Hepatocyte (in vitro differentiated cells): ENCODE measurements at regions not wholly inside any gene's neighbourhood (a gene's known extent, or its start where the extent isn't known, plus 50 kb on each side); places are given as distances from the start of the nearest gene placed in this dataset.

ENCODE experiments used
- DNase-seq: peaks from one replicate; pipeline ENCODE4 v3.0.0-alpha.2; 2016; ENCODE audit warnings: low spot score
- H2AFZ ChIP-seq: fragments of 200-600 bp; sonication (generic); 2 replicates; pipeline ENCODE4 v1.6.0; 2016; ENCODE audit warnings: antibody characterized with exemption, mild to moderate bottlenecking
- H3K27ac ChIP-seq: fragments of 200-600 bp; sonication (generic); 2 replicates; pipeline ENCODE4 v1.5.1; 2016; ENCODE audit warnings: mild to moderate bottlenecking
- H3K27me3 ChIP-seq: fragments of 200-600 bp; sonication (generic); 2 replicates; pipeline ENCODE4 v1.6.1; 2016
- H3K36me3 ChIP-seq: fragments of 200-600 bp; sonication (generic); replicated peaks from 2 replicates; pipeline ENCODE4 v1.5.1; 2016; ENCODE audit warnings: low read depth; ENCODE audit not compliant: insufficient read depth
- H3K4me1 ChIP-seq: fragments of 200-600 bp; sonication (generic); 2 replicates; pipeline ENCODE4 v1.5.1; 2016; ENCODE audit warnings: mild to moderate bottlenecking, moderate library complexity; ENCODE audit not compliant: insufficient read depth
- H3K4me2 ChIP-seq: fragments of 200-600 bp; sonication (generic); 2 replicates; pipeline ENCODE4 v1.6.0; 2016
- H3K4me3 ChIP-seq: fragments of 200-600 bp; sonication (generic); 2 replicates; pipeline ENCODE4 v1.5.1; 2016; ENCODE audit warnings: mild to moderate bottlenecking
- H3K79me2 ChIP-seq: fragments of 200-600 bp; sonication (generic); 2 replicates; pipeline ENCODE4 v1.6.0; 2017; ENCODE audit warnings: mild to moderate bottlenecking
- H3K9me2 ChIP-seq: fragments of 200-600 bp; sonication (generic); replicated peaks from 2 replicates; pipeline ENCODE4 v1.6.0; 2017; ENCODE audit warnings: mild to moderate bottlenecking; ENCODE audit not compliant: insufficient read depth
- H3K9me3 ChIP-seq: fragments of 200-600 bp; sonication (generic); 2 replicates; pipeline ENCODE4 v1.5.1; 2016; ENCODE audit warnings: low read depth, mild to moderate bottlenecking
- H4K20me1 ChIP-seq: fragments of 200-600 bp; sonication (generic); 2 replicates; pipeline ENCODE4 v1.6.0; 2016; ENCODE audit warnings: mild to moderate bottlenecking; ENCODE audit not compliant: insufficient read depth, poor library complexity, severe bottlenecking
- EZH2 ChIP-seq: fragments of 200-600 bp; sonication (generic); IDR thresholded peaks from 2 replicates; pipeline ENCODE4 v1.6.1; 2016; ENCODE audit warnings: antibody characterized with exemption, mild to moderate bottlenecking, borderline replicate concordance
- EZH2phosphoT487 ChIP-seq: fragments of 200-600 bp; sonication (generic); IDR thresholded peaks from one replicate; pipeline ENCODE4 v1.6.1; 2018; ENCODE audit warnings: antibody characterized with exemption, mild to moderate bottlenecking, low read depth, moderate library complexity; ENCODE audit not compliant: unreplicated experiment, severe bottlenecking
- WGBS: methylation state at CpG from one replicate; pipeline ENCODE4 v1.1.6; 2016; ENCODE audit warnings: low lambda C conversion rate; ENCODE audit errors: missing lambda C conversion rate; 5-methylcytosine and 5-hydroxymethylcytosine counted together
- TF ChIP-seq, protein P1 (sequence below): fragments of 200-600 bp; sonication (generic); IDR thresholded peaks from 2 replicates; pipeline ENCODE4 v1.5.1; 2016; ENCODE audit warnings: antibody characterized with exemption, mild to moderate bottlenecking; ENCODE audit not compliant: poor library complexity

DNA sequence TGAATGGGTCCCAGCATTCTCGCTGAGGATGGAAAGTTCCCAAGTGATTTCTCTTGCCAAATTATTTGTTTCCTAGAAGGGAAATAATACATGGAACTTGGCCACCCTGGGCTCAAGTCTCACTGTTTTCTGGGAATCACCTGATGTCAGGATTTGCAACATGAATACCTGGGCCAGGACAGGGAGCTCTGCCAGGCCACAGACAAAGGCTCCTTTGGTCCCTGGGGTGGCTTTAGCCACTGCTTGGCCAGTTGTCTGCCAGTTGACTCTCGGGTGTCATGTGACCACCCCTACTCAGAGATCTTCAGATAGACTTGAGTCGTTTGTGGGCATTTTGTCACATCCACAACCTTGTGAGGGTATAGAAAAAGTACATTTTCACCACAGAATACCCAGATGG is 258.0 kb upstream of the HABP2 start:
- peaks cover 3% of the 10 kb centered on the region for H3K4me1 ChIP-seq
- H3K9me2 ChIP-seq = no peaks in the 10 kb centered on the region
- no peaks in the 10 kb centered on the region for H4K20me1 ChIP-seq
- H3K27ac ChIP-seq = no peak overlapping the region
- no peak overlapping the region for H3K4me3 ChIP-seq
- TF ChIP-seq EZH2phosphoT487 = no peak
- no peak for TF ChIP-seq EZH2
- TF ChIP-seq, protein P1, sequence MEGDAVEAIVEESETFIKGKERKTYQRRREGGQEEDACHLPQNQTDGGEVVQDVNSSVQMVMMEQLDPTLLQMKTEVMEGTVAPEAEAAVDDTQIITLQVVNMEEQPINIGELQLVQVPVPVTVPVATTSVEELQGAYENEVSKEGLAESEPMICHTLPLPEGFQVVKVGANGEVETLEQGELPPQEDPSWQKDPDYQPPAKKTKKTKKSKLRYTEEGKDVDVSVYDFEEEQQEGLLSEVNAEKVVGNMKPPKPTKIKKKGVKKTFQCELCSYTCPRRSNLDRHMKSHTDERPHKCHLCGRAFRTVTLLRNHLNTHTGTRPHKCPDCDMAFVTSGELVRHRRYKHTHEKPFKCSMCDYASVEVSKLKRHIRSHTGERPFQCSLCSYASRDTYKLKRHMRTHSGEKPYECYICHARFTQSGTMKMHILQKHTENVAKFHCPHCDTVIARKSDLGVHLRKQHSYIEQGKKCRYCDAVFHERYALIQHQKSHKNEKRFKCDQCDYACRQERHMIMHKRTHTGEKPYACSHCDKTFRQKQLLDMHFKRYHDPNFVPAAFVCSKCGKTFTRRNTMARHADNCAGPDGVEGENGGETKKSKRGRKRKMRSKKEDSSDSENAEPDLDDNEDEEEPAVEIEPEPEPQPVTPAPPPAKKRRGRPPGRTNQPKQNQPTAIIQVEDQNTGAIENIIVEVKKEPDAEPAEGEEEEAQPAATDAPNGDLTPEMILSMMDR = no peak
- H3K4me2 ChIP-seq = no peak overlapping the region
- H3K79me2 ChIP-seq = no peaks in the 10 kb centered on the region
- no peak for DNase-seq
- H3K36me3 ChIP-seq = no peaks in the 10 kb centered on the region
- no peak overlapping the region for H2AFZ ChIP-seq
- WGBS = 86% methylated on average over 3 of the region's 3 CpGs
- no peaks in the 10 kb centered on the region for H3K9me3 ChIP-seq
- no peaks in the 10 kb centered on the region for H3K27me3 ChIP-seq

DNA sequence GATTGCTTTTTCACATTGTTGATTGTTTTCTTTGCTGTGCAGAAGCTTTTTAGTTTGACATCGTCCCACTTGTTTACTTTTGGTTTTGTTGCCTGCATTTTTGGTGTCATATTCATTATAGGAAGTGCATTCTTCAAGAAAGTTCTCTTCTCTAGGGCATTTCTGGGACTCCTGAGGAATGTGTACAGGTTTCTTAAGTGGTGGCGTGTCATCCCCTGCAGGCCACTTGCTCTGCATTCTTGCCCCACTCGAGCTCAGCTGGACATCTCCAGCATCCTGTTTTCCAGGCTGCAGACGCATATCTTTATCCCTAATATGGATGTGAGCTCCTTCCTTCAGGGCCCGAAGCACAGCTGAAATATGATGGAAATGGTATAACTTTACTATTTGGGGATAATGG is 255.6 kb upstream of the HABP2 start:
- Histone ChIP-seq H3K36me3 (no peaks in the 10 kb centered on the region), H3K4me2 (no peak overlapping the region), H3K4me3 (no peak overlapping the region)

DNA sequence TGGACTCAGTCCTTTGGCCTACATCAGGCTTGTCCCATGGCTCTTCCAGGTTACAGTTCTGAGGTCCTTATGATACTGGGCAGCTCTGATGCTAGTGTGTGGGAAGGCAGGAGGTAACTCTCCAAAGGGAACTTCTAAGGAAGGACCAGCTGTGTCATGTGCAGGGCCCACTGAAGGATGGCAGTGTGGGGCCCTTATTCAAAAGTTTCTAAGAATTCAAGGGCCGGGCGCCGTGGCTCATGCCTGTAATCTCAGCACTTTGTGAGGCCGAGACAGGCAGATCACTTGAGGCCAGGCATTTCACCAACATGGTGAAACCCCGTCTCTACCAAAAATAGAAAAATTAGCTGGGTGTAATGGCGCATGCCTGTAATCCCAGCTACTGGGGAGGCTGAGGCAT is 254.2 kb upstream of the HABP2 start:
- Histone ChIP-seq H3K27me3 (no peaks in the 10 kb centered on the region), H3K27ac (no peak overlapping the region), H3K9me2 (no peaks in the 10 kb centered on the region), H3K79me2 (no peaks in the 10 kb centered on the region), H3K4me3 (no peak overlapping the region), H4K20me1 (no peaks in the 10 kb centered on the region), H3K9me3 (no peaks in the 10 kb centered on the region), H3K4me1 (peaks cover 3% of the 10 kb centered on the region), H3K36me3 (no peaks in the 10 kb centered on the region), H3K4me2 (no peak overlapping the region), H2AFZ (no peak overlapping the region)
- WGBS = 95% methylated on average over 6 of the region's 6 CpGs
- no peak for DNase-seq
- TF ChIP-seq EZH2phosphoT487 (no peak), EZH2 (no peak)
- TF ChIP-seq, protein P1 = no peak

More for the DNA sequence above, 255.6 kb upstream of the HABP2 start:
- Histone ChIP-seq H3K79me2 (no peaks in the 10 kb centered on the region), H3K27ac (no peak overlapping the region), H3K4me1 (peaks cover 3% of the 10 kb centered on the region), H2AFZ (no peak overlapping the region), H3K27me3 (no peaks in the 10 kb centered on the region), H3K9me3 (no peaks in the 10 kb centered on the region), H4K20me1 (no peaks in the 10 kb centered on the region), H3K9me2 (no peaks in the 10 kb centered on the region)
- 56% methylated on average over 5 of the region's 5 CpGs for WGBS
- no peak for DNase-seq
- TF ChIP-seq EZH2phosphoT487 = no peak
- no peak for TF ChIP-seq EZH2
- TF ChIP-seq, protein P1 = no peak

DNA sequence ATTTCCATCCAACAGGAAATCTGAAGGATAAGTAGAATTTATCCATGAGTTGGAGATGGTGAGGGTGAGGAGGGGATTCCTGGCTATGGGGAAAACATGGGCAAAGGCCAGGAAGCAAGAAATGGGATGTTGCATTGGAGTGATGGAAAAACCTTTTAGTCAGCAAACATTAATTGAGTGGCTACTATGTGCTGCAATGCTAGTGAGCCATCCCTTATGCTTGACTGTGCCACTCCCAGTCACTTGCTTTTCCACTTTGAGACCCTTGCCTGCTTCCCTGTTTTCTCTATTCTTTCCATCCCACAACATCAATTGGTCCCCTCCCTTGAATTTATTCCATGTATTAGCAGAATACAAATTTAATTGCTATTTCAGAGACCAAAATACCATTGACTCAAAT is 252.7 kb upstream of the HABP2 start:
- TF ChIP-seq EZH2 = no peak
- TF ChIP-seq, protein P1 = no peak
- no peak for TF ChIP-seq EZH2phosphoT487
- no peaks in the 10 kb centered on the region for H3K9me2 ChIP-seq
- H3K4me2 ChIP-seq = no peak overlapping the region
- peaks cover 3% of the 10 kb centered on the region for H3K4me1 ChIP-seq
- no peak overlapping the region for H3K4me3 ChIP-seq
- H2AFZ ChIP-seq = no peak overlapping the region
- H3K79me2 ChIP-seq = no peaks in the 10 kb centered on the region
- no peak for DNase-seq
- H3K9me3 ChIP-seq = no peaks in the 10 kb centered on the region
- H3K27me3 ChIP-seq = no peaks in the 10 kb centered on the region
- no peaks in the 10 kb centered on the region for H3K36me3 ChIP-seq
- no peak overlapping the region for H3K27ac ChIP-seq
- no peaks in the 10 kb centered on the region for H4K20me1 ChIP-seq
